HG03159 (cell line): ENCODE measurements at regions not wholly inside any gene's neighbourhood (a gene's known extent, or its start where the extent isn't known, plus 50 kb on each side); places are given as distances from the start of the nearest gene placed in this dataset.
"Not testable (repeated sequence)": the region's sequence is repeated elsewhere in the genome, so short reads cannot be mapped to it uniquely, and the experiment has no call there.

Experiments used
- ATAC-seq: cut with Tn5 transposase; IDR thresholded peaks from one replicate; pipeline ENCODE4 v1.9.1; 2021; ENCODE audit warnings: mild to moderate bottlenecking, moderate library complexity; ENCODE audit not compliant: unreplicated experiment

DNA sequence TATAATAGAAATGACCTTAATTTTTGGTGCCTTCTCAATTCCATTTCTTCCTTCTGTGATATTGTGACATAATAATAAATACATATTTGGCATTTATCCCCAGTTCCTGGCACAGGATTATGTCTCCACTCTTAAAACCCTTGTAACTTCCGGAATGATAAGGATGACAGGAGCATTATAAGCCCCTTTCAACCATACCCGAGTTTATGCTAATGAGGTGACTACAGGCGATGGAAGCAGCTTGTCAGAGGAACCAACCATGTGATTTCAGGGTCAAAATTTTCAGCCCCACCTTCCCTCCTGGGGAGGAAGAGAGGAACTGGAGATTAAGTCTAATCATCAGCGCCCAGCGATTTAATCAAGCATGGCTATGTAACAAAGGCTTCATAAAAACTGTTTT is 528.5 kb upstream of the CRIM1 start:
- no peak for ATAC-seq

- ATAC-seq, result no peak
These were observed 532.9 kb upstream of the CRIM1 start for GRCh38 chr2:35822716-35823115.

- no peak for ATAC-seq
These were observed 533.9 kb upstream of the CRIM1 start for GRCh38 chr2:35821675-35822074.

- no peak for ATAC-seq
These were observed 535.2 kb upstream of the CRIM1 start for GRCh38 chr2:35820391-35820790.

GRCh38 chr2:35819033-35819432 is 536.5 kb upstream of the CRIM1 start:
- no peak for ATAC-seq

DNA sequence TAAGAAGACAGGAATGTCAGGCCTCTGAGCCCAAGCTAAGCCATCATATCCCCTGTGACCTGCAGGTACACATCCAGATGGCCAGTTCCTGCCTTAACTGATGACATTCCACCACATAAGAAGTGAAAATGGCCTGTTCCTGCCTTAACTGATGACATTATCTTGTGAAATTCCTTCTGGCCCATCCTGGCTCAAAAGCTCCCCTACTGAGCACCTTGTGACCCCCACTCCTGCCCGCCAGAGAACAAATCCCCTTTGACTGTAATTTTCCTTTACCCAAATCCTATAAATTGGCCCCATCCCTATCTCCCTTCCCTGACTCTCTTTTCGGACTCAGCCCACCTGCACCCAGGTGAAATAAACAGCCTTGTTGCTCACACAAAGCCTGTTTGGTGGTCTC is 537.2 kb upstream of the CRIM1 start:
- ATAC-seq, result not testable (repeated sequence)

GRCh38 chr2:35814597-35814996 is 541.0 kb upstream of the CRIM1 start:
- ATAC-seq, result not testable (repeated sequence)

GRCh38 chr2:35803126-35803525 is 552.5 kb upstream of the CRIM1 start:
- ATAC-seq, result no peak

DNA sequence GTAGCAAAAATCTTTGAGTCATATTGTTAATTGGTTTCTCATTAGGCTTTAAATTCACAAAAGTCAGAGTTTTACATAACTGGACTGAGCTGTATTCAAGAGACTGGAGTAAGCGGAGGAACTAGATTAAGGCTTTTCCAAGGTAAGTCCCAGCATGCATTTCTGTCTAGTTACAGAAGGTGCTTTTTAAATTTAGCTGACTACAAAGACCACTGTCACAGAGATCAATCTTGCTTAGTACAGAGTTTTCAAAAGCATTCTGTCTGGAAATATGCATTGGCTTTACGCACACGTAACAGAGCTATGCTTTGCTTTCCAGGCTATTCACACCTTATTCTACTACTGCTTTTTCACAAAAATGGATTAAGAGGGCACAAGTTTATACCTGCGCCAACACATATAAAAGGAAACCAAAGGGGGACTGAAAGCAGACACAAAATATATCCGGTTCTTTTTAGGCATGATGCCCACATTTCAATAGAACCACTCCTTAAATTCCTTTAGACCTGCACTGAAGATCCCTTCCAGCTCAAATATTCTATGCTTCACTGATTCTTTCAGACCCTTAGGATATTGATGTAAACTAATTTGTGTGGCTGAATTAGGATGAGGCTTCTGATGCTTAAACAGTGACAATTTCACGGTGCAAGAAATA is 560.7 kb upstream of the CRIM1 start:
- no peak for ATAC-seq

DNA sequence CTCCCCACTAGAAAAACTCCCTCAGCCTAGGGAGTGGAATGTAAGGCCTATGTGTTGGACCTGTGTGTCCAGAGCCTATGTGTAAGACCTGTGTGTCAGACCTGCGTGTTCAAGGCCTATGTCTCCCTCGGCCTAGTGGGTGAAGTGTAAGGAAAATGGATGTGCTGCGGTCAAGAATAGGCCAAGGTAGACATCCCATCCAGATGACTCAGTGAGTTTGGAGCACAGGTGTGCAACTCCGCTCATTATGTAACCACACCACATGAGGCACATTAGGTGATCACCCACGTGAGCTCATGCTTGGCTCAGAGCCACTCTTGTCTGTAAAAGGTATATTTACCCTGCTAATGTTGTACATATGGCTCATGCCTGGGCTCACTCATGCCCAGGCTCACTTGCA is 565.3 kb upstream of the CRIM1 start:
- no peak for ATAC-seq

- ATAC-seq, result no peak
These were observed 567.0 kb upstream of the CRIM1 start for GRCh38 chr2:35788543-35788942.

- no peak for ATAC-seq
These were observed 568.1 kb upstream of the CRIM1 start for GRCh38 chr2:35787302-35788031.

DNA sequence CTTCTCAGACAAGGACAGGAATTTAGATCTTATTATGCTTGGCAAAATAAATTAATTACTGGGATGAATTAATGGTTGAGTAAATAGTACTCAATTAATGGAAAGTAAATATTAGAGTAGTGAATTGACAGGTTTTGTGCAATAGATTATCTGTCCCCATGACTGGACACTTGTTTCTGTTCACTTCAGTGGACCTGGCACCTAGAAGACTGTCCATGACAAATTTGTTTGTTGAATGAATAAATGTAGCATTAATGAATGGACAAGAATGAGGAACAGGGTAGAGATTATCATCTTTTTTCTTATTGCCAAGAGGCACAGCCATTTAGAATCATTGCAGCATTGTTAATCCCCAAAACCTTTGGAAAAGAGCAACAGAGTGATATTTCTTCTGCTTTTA is 570.0 kb upstream of the CRIM1 start:
- no peak for ATAC-seq

DNA sequence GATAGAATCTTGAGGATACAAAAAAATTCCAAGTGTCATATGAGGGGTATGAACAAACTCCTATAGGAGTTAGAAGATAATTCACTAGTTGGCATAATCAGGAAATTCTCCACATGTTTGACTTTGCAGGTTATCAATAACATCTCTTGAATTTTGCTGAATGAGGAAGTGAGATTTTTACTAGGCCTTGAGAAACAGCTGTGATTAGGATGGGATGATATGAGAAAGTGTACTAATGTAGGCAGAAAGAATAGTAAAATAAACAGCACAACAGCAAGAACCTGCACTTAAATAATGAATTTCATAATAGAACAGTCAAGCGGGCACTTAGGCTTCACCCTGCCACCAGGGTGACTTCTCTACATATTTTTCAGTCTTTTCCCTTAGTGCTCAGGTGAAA is 570.8 kb upstream of the CRIM1 start:
- no peak for ATAC-seq

- ATAC-seq, result no peak
These were observed 571.9 kb upstream of the CRIM1 start for GRCh38 chr2:35783723-35784122.

- ATAC-seq, result no peak
These were observed 614.0 kb upstream of the CRIM1 start for GRCh38 chr2:35741556-35741955.

- no peak for ATAC-seq
These were observed 623.9 kb upstream of the CRIM1 start for GRCh38 chr2:35731674-35732073.

GRCh38 chr2:35714883-35715282 is 640.7 kb upstream of the CRIM1 start:
- no peak for ATAC-seq

GRCh38 chr2:35708411-35708923 is 647.1 kb upstream of the CRIM1 start:
- no peak for ATAC-seq

- no peak for ATAC-seq
These were observed 667.3 kb upstream of the CRIM1 start for GRCh38 chr2:35688309-35688708.

- no peak for ATAC-seq
These were observed 703.8 kb upstream of the CRIM1 start for GRCh38 chr2:35651688-35652323.

DNA sequence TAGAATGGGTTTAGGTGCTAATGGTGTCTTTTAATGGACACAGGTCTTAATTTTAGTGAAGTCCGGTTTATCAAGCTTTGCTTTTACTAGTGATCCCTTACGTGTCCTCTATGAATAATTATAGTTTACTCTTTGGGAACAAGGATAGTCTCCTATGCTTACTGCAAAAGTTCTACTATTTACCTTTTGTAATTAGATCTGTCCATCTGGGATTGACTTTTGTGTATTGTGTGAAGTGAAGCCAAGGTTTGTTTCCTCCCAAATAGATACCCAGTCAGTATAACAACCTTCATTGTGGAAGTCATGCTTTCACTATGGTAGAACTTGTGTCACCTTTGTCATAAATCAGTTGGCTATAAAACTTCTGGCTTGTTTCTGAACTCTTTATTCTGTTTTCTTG is 740.9 kb upstream of the CRIM1 start:
- ATAC-seq, result no peak
